Astrocyte (in vitro differentiated cells and primary cell): ENCODE measurements at regions not wholly inside any gene's neighbourhood (a gene's known extent, or its start where the extent isn't known, plus 50 kb on each side); places are given as distances from the start of the nearest gene placed in this dataset.

Experiments
- DNase-seq: peaks from one replicate; pipeline ENCODE4 v3.0.0-alpha.2; 2010; ENCODE audit warnings: low read depth
- FAIRE-seq: peaks from 2 replicates; lab custom pipeline; 2011; peaks lifted over from hg19 to GRCh38; lab: Jason Lieb, UNC
- H2AFZ ChIP-seq: 2 replicates; pipeline ENCODE4 v1.6.0; 2012; ENCODE audit warnings: low read depth, low read length, inconsistent platforms
- H3K27ac ChIP-seq: 2 replicates; pipeline ENCODE4 v1.5.1; 2011; ENCODE audit warnings: low read depth, low read length, inconsistent platforms
- H3K27me3 ChIP-seq: 2 replicates; pipeline ENCODE4 v1.6.0; 2011; ENCODE audit warnings: low read length, inconsistent platforms; ENCODE audit not compliant: insufficient read depth
- H3K36me3 ChIP-seq: 2 replicates; pipeline ENCODE4 v1.5.1; 2011; ENCODE audit warnings: low read length, inconsistent platforms; ENCODE audit not compliant: insufficient read depth
- H3K4me1 ChIP-seq: 2 replicates; pipeline ENCODE4 v1.5.1; 2011; ENCODE audit warnings: low read length, inconsistent platforms; ENCODE audit not compliant: insufficient read depth
- H3K4me2 ChIP-seq: 2 replicates; pipeline ENCODE4 v1.6.0; 2012; ENCODE audit warnings: low read length, inconsistent platforms
- H3K4me3 ChIP-seq: 2 replicates; pipeline ENCODE4 v1.5.1; 2011; ENCODE audit warnings: low read depth, mild to moderate bottlenecking, low read length, inconsistent platforms; ENCODE audit not compliant: insufficient read depth
- H3K79me2 ChIP-seq: 2 replicates; pipeline ENCODE4 v1.6.0; 2012; ENCODE audit warnings: mild to moderate bottlenecking, low read length, inconsistent platforms; ENCODE audit not compliant: insufficient read depth
- H3K9ac ChIP-seq: 2 replicates; pipeline ENCODE4 v1.6.0; 2012; ENCODE audit warnings: mild to moderate bottlenecking, low read length, inconsistent platforms
- H3K9me3 ChIP-seq: 2 replicates; pipeline ENCODE4 v1.5.1; 2012; ENCODE audit warnings: low read depth, mild to moderate bottlenecking, low read length, inconsistent platforms; ENCODE audit not compliant: insufficient read depth
- H4K20me1 ChIP-seq: 2 replicates; pipeline ENCODE4 v1.6.0; 2012; ENCODE audit warnings: low read length, inconsistent platforms; ENCODE audit not compliant: insufficient read depth
- H3K27ac Mint-ChIP-seq: one replicate; pipeline ENCODE4 v1.8.0; 2021; ENCODE audit warnings: mild to moderate bottlenecking, mixed read lengths; ENCODE audit not compliant: unreplicated experiment
- H3K27me3 Mint-ChIP-seq: one replicate; pipeline ENCODE4 v1.8.0; 2021; ENCODE audit warnings: low read depth, mixed read lengths; ENCODE audit not compliant: unreplicated experiment
- H3K36me3 Mint-ChIP-seq: one replicate; pipeline ENCODE4 v1.8.0; 2021; ENCODE audit warnings: low read depth, mixed read lengths; ENCODE audit not compliant: unreplicated experiment
- H3K4me1 Mint-ChIP-seq: one replicate; pipeline ENCODE4 v1.8.0; 2021; ENCODE audit warnings: low read depth, mixed read lengths; ENCODE audit not compliant: unreplicated experiment
- H3K4me3 Mint-ChIP-seq: one replicate; pipeline ENCODE4 v1.8.0; 2021; ENCODE audit warnings: mild to moderate bottlenecking, moderate library complexity, mixed read lengths; ENCODE audit not compliant: unreplicated experiment
- H3K9me3 Mint-ChIP-seq: one replicate; pipeline ENCODE4 v1.8.0; 2021; ENCODE audit warnings: mild to moderate bottlenecking, mixed read lengths; ENCODE audit not compliant: unreplicated experiment
- EZH2 ChIP-seq: IDR thresholded peaks from 2 replicates; pipeline ENCODE4 v1.6.1; 2012; ENCODE audit warnings: mild to moderate bottlenecking, low read length, inconsistent platforms; ENCODE audit not compliant: insufficient read depth
- TF ChIP-seq, protein P1 (sequence below): IDR thresholded peaks from 2 replicates; pipeline ENCODE4 v1.5.1; 2011; ENCODE audit warnings: low read depth, mild to moderate bottlenecking, inconsistent platforms, low read length, moderate library complexity; ENCODE audit not compliant: insufficient read depth

DNA sequence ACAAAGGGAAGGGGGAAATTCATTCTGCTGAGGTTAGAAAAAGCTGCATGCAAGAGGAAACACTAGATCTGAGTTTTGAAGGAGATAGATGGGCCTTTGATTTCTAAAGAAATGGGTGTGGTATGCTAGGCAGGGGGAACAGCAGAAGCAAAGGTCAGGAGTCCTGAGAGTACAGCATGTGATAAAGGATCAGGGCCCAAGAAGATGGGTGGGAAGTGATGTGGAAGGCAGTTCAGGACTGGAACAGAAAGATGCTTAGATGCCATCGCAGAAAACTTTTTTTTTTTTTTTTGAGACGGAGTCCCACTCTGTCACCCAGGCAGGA lies 126.2 kb downstream of the ALDH8A1 start:
- FAIRE-seq (no peak), DNase-seq (no peak)
- no peak overlapping the region for H3K9ac ChIP-seq
- no peak overlapping the region for H3K4me2 ChIP-seq
- peaks cover 10% of the 10 kb centered on the region for H3K4me1 ChIP-seq
- H3K36me3 ChIP-seq, result no peaks in the 10 kb centered on the region
- no peaks in the 10 kb centered on the region for H3K27me3 ChIP-seq
- H3K27ac ChIP-seq, result no peak overlapping the region
- Mint-ChIP-seq H3K27me3 (peaks cover 4% of the 10 kb centered on the region), H3K9me3 (peaks cover 12% of the 10 kb centered on the region), H3K4me1 (peaks cover 6% of the 10 kb centered on the region), H3K4me3 (no peak overlapping the region), H3K27ac (no peak overlapping the region), H3K36me3 (peaks cover 4% of the 10 kb centered on the region)
- peaks cover 4% of the 10 kb centered on the region for H3K9me3 ChIP-seq
- no peaks in the 10 kb centered on the region for H4K20me1 ChIP-seq
- TF ChIP-seq, protein P1, sequence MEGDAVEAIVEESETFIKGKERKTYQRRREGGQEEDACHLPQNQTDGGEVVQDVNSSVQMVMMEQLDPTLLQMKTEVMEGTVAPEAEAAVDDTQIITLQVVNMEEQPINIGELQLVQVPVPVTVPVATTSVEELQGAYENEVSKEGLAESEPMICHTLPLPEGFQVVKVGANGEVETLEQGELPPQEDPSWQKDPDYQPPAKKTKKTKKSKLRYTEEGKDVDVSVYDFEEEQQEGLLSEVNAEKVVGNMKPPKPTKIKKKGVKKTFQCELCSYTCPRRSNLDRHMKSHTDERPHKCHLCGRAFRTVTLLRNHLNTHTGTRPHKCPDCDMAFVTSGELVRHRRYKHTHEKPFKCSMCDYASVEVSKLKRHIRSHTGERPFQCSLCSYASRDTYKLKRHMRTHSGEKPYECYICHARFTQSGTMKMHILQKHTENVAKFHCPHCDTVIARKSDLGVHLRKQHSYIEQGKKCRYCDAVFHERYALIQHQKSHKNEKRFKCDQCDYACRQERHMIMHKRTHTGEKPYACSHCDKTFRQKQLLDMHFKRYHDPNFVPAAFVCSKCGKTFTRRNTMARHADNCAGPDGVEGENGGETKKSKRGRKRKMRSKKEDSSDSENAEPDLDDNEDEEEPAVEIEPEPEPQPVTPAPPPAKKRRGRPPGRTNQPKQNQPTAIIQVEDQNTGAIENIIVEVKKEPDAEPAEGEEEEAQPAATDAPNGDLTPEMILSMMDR, result no peak
- TF ChIP-seq EZH2, result no peak
- no peak overlapping the region for H3K4me3 ChIP-seq
- H2AFZ ChIP-seq, result no peak overlapping the region
- H3K79me2 ChIP-seq, result no peaks in the 10 kb centered on the region

DNA sequence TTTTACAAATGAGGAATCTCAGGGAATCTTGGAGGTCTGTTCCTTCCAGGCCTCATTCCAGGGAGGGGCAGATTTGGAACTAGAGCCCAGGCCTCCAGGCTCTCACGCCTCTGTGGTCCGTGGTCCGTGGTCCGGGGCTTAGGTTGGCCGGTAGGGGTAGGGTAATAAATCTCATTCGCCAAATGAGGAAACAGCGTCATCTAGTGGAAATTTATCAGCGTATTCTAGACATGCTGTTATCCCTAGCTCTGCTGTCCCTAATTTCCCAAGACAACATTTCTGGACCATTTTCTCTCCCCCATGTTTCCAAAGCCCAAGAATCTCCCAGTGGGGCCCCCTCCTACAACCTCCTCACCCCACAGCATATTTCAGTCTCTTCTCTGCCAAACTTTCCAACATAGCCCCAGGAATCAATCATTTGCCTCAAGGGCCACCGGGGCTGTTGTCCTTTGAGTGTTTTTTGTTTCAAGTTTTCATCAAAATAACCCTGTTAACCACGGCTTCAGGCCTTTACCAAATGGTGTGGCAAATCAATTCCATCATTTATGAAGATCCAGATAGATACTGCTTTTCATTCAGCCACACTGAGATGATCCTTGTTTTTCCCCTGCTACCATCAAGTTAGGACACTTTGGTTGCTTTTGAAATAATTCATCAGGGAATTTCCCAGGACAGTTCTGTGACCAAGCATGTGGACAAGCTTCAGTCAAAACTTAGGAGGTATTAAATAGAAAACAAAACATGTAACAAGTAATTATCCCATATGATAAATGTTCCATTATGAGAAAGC lies 126.8 kb downstream of the ALDH8A1 start:
- Histone ChIP-seq H3K27ac (no peak overlapping the region), H3K4me2 (no peak overlapping the region), H3K79me2 (no peaks in the 10 kb centered on the region), H3K9me3 (peaks cover 4% of the 10 kb centered on the region), H3K9ac (no peak overlapping the region), H2AFZ (no peak overlapping the region), H3K4me1 (peaks cover 10% of the 10 kb centered on the region), H3K27me3 (no peaks in the 10 kb centered on the region), H3K36me3 (no peaks in the 10 kb centered on the region), H4K20me1 (no peaks in the 10 kb centered on the region), H3K4me3 (no peak overlapping the region)
- TF ChIP-seq EZH2, result no peak
- TF ChIP-seq, protein P1, result peak; percentile 93
- Mint-ChIP-seq H3K9me3 (peaks cover 9% of the 10 kb centered on the region), H3K27ac (no peak overlapping the region), H3K4me3 (no peak overlapping the region), H3K36me3 (no peaks in the 10 kb centered on the region), H3K4me1 (peaks cover 6% of the 10 kb centered on the region), H3K27me3 (peaks cover 4% of the 10 kb centered on the region)
- peak; percentile 66 for DNase-seq
- FAIRE-seq, result peak; percentile 81
